Esophagus squamous epithelium (tissue), 4 donors: ENCODE measurements at regions not wholly inside any gene's neighbourhood (a gene's known extent, or its start where the extent isn't known, plus 50 kb on each side); places are given as distances from the start of the nearest gene placed in this dataset.

ENCODE experiments used
- CTCF ChIP-seq, 6 experiments: fragments of 450-650 bp in 4 of 6; fragments of 200-600 bp in 2 of 6; sonication (generic) in 2 of 6; IDR thresholded peaks; one replicate each; pipeline ENCODE4 v1.5.1; 2016 to 2019; ENCODE audit warnings: antibody characterized with exemption in 6 of 6, mild to moderate bottlenecking in 4 of 6, moderate library complexity in 4 of 6
- POLR2A ChIP-seq, 4 donors: fragments of 450-650 bp; IDR thresholded peaks; one replicate each; pipeline ENCODE4 v1.6.1; 2017; ENCODE audit warnings: antibody characterized with exemption in 4 of 4, mild to moderate bottlenecking in 4 of 4, moderate library complexity in 3 of 4

DNA sequence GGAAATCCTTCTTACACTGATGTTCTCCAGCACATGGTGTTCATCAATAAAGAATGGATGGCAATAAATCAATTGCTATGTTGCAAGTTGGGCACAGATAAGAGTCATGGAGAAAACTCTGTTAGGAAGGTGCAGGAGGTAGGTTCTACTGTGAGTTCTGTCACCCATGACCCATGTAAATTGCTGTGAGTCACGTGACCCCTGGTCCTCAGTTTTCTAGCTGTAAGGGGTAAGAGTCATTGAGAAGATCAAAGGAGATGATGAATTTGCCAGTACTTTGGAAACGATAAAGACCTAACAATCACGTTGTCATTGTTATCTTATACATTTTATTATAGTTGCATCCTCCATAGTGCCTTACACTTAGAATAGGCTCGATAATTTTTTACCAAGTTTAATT is 235.2 kb upstream of the ARID2 start:
- no peak for TF ChIP-seq POLR2A (IDR thresholded peaks at IDR 0.05)
- TF ChIP-seq CTCF (IDR thresholded peaks at IDR 0.05), result no peak
